ENCODE measurements at regions not wholly inside any gene's neighbourhood (a gene's known extent, or its start where the extent isn't known, plus 50 kb on each side); places are given as distances from the start of the nearest gene placed in this dataset.

GRCh38 chr3:177802151-177802900, 605.0 kb upstream of the TBL1XR1 start:
- DNase-seq (ENCODE audit: low read depth, low spot score) (no peak), FAIRE-seq (no peak)
- Histone ChIP-seq H3K36me3 (ENCODE audit: control insufficient read depth in 2 of 2, extremely low read depth in 1 of 2, insufficient read depth in 2 of 2, low read length in 2 of 2) (no peaks in the 10 kb centered on the region), H3K27me3 (ENCODE audit: control insufficient read depth in 2 of 2, insufficient read depth in 2 of 2, low read length in 2 of 2) (no peaks in the 10 kb centered on the region), H3K4me1 (ENCODE audit: control insufficient read depth, extremely low read depth, insufficient read depth, low read length) (no peaks in the 10 kb centered on the region), H3K9me3 (replicated peaks; ENCODE audit: control insufficient read depth, insufficient read depth, low read length) (no peaks in the 10 kb centered on the region), H3K27ac (ENCODE audit: insufficient read depth, low read depth, low read length) (no peak overlapping the region), H4K20me1 (replicated peaks; ENCODE audit: control insufficient read depth, extremely low read depth, insufficient read depth, low read length) (no peaks in the 10 kb centered on the region), H3K4me2 (ENCODE audit: insufficient read depth, low read length) (no peak overlapping the region), H3K4me3 (replicated peaks in 1 of 3; ENCODE audit: insufficient read depth in 1 of 3, low read depth in 1 of 3, low read length in 3 of 3) (no peak overlapping the region), H3K79me2 (ENCODE audit: control insufficient read depth, insufficient read depth, low read length) (no peaks in the 10 kb centered on the region), H3K9ac (replicated peaks; ENCODE audit: extremely low read depth, insufficient read depth, low read length) (no peak overlapping the region), H3K9me1 (replicated peaks; ENCODE audit: control insufficient read depth, extremely low read depth, insufficient read depth, low read length) (no peaks in the 10 kb centered on the region), H2AFZ (ENCODE audit: low read depth, low read length) (no peak overlapping the region)
- no TSS peak for BruUV-seq (replicated peaks)
- CTCF ChIA-PET: interaction anchor here (0.8 to 1.6 kb wide), 7 partner anchors 9 to 752 kb away, joined by 3 to 7 read pairs (median 4); no protein-coding TSS in a partner anchor
- intact Hi-C loops (cut with micrococcal nuclease) (no loop called here), dilution Hi-C loops (cut with MboI; ENCODE audit: extremely low pct_ligation_motif_present, low sequenced_read_pairs) (no loop called here)
- POLR2A ChIA-PET: interaction anchor here (0.5 kb wide), 1 partner anchor 615 kb away, joined by 7 read pairs; no protein-coding TSS in a partner anchor
- TF ChIP-seq GATA2 (IDR thresholded peaks at IDR 0.05; ENCODE audit: insufficient read depth, insufficient read length, low read depth, low read length) (no peak), FOS (IDR thresholded peaks at IDR 0.05; ENCODE audit: borderline replicate concordance, insufficient read depth, low read length) (no peak), EZH2 (IDR thresholded peaks at IDR 0.05; ENCODE audit: borderline replicate concordance, low read depth, low read length, severe bottlenecking) (no peak), POLR2AphosphoS5 (IDR thresholded peaks at IDR 0.05; ENCODE audit: insufficient read depth, low read depth, low read length) (no peak), POLR2A (IDR thresholded peaks at IDR 0.05; ENCODE audit: low read depth, low read length) (no peak), MYC (IDR thresholded peaks at IDR 0.05; ENCODE audit: low read depth, low read length) (no peak), JUN (IDR thresholded peaks at IDR 0.05; ENCODE audit: borderline replicate concordance, insufficient read depth, insufficient read length, low read depth) (no peak)
- TF ChIP-seq, protein P1, sequence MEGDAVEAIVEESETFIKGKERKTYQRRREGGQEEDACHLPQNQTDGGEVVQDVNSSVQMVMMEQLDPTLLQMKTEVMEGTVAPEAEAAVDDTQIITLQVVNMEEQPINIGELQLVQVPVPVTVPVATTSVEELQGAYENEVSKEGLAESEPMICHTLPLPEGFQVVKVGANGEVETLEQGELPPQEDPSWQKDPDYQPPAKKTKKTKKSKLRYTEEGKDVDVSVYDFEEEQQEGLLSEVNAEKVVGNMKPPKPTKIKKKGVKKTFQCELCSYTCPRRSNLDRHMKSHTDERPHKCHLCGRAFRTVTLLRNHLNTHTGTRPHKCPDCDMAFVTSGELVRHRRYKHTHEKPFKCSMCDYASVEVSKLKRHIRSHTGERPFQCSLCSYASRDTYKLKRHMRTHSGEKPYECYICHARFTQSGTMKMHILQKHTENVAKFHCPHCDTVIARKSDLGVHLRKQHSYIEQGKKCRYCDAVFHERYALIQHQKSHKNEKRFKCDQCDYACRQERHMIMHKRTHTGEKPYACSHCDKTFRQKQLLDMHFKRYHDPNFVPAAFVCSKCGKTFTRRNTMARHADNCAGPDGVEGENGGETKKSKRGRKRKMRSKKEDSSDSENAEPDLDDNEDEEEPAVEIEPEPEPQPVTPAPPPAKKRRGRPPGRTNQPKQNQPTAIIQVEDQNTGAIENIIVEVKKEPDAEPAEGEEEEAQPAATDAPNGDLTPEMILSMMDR (IDR thresholded peaks at IDR 0.05; ENCODE audit: extremely low read depth in 1 of 2, insufficient read depth in 1 of 2, low read depth in 1 of 2, low read length in 2 of 2): no peak
- TF ChIP-seq, protein P2, sequence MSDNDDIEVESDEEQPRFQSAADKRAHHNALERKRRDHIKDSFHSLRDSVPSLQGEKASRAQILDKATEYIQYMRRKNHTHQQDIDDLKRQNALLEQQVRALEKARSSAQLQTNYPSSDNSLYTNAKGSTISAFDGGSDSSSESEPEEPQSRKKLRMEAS (IDR thresholded peaks at IDR 0.05; ENCODE audit: insufficient read depth, insufficient read length): no peak
